ENCODE measurements at regions not wholly inside any gene's neighbourhood (a gene's known extent, or its start where the extent isn't known, plus 50 kb on each side); places are given as distances from the start of the nearest gene placed in this dataset.

DNA sequence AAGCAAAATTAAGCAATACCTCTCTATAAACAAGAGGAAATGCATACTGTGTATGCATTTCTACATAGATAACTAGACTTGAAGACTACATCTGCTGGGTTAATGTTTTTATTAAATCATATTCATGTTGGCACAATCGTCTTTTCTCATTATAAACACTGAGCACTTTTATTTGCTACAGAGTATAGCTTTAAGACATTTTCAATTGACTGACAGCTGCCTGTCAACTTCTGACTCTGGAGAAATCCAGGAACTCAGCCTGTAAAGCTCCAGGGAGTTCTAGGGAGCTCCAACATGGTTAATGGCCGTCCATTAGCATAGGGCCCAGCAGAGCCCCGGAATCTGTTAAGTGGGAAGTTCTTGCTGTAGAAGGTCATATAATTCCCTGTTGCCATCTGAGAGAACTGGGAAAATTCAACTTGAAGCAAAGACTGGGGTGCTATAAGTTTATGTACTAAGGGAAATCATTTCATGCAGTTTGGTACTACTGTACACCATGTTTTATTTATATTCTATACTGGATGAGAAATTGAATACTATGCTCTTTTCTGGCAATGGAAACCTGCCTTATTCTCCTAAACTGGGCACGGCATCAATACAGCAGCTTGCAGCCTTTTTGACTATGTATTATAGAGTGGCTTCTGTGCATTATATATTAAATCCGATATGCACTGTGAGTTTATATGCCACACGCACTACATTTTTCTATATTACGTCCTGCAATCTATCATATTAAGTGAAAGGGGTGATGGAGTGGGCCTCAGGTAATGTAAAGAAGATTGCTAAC lies 243.5 kb upstream of the ZNF521 start:
- TF ChIP-seq, protein P1, sequence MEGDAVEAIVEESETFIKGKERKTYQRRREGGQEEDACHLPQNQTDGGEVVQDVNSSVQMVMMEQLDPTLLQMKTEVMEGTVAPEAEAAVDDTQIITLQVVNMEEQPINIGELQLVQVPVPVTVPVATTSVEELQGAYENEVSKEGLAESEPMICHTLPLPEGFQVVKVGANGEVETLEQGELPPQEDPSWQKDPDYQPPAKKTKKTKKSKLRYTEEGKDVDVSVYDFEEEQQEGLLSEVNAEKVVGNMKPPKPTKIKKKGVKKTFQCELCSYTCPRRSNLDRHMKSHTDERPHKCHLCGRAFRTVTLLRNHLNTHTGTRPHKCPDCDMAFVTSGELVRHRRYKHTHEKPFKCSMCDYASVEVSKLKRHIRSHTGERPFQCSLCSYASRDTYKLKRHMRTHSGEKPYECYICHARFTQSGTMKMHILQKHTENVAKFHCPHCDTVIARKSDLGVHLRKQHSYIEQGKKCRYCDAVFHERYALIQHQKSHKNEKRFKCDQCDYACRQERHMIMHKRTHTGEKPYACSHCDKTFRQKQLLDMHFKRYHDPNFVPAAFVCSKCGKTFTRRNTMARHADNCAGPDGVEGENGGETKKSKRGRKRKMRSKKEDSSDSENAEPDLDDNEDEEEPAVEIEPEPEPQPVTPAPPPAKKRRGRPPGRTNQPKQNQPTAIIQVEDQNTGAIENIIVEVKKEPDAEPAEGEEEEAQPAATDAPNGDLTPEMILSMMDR (IDR thresholded peaks at IDR 0.05), result no peak
- no peak for DNase-seq
- H3K27me3 ChIP-seq, result no peaks in the 10 kb centered on the region
- intact Hi-C loops (cut with DNase I), result no loop called here
- H3K36me3 ChIP-seq, result no peaks in the 10 kb centered on the region
- H3K9ac ChIP-seq (ENCODE audit: low read depth in 2 of 2, low read length in 2 of 2), result no peak overlapping the region
- no peaks in the 10 kb centered on the region for H3K9me3 ChIP-seq
- no peak overlapping the region for H3K4me3 ChIP-seq
- no peak overlapping the region for H3K27ac ChIP-seq
- H3K4me1 ChIP-seq, result no peaks in the 10 kb centered on the region

- TF ChIP-seq, protein P1 (IDR thresholded peaks at IDR 0.05), result no peak
- Histone ChIP-seq H3K36me3 (no peaks in the 10 kb centered on the region), H3K27ac (no peak overlapping the region), H3K9ac (ENCODE audit: low read depth in 2 of 2, low read length in 2 of 2) (no peak overlapping the region), H3K27me3 (no peaks in the 10 kb centered on the region), H3K9me3 (no peaks in the 10 kb centered on the region), H3K4me3 (no peak overlapping the region), H3K4me1 (no peaks in the 10 kb centered on the region)
- DNase-seq, result no peak
- intact Hi-C loops (cut with DNase I), result no loop called here
Observed at GRCh38 chr18:25594351-25594750, 242.4 kb upstream of the ZNF521 start.

- intact Hi-C loops (cut with DNase I), result no loop called here
- Histone ChIP-seq H3K9me3 (no peaks in the 10 kb centered on the region), H3K27ac (no peak overlapping the region), H3K4me1 (no peaks in the 10 kb centered on the region), H3K27me3 (no peaks in the 10 kb centered on the region), H3K4me3 (no peak overlapping the region), H3K36me3 (no peaks in the 10 kb centered on the region), H3K9ac (ENCODE audit: low read depth in 2 of 2, low read length in 2 of 2) (no peak overlapping the region)
- no peak for DNase-seq
- TF ChIP-seq, protein P1 (IDR thresholded peaks at IDR 0.05), result no peak
Observed at GRCh38 chr18:25592804-25593360, 240.9 kb upstream of the ZNF521 start.

DNA sequence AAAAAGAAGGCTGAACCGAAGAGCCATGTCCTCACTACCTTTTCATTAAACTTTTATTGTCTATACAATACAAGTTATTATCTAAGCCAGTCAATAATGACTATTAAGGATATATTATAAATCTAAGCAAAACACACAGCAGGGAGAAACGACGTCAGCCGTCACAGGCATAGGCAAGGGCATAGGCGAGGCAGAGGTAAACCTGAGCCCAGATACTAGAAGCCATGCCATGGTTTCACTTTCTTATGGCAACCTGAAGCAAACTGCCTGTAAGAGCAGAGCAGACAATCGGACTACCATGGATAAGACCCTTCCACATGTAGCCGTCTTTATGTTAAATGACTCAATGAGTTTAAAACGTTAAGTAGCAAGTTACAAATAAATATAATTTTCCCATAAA lies 238.5 kb upstream of the ZNF521 start:
- Histone ChIP-seq H3K9me3 (no peaks in the 10 kb centered on the region), H3K36me3 (no peaks in the 10 kb centered on the region), H3K9ac (ENCODE audit: low read depth in 2 of 2, low read length in 2 of 2) (no peak overlapping the region), H3K4me3 (no peak overlapping the region), H3K27ac (no peak overlapping the region), H3K27me3 (no peaks in the 10 kb centered on the region), H3K4me1 (no peaks in the 10 kb centered on the region)
- no peak for DNase-seq
- TF ChIP-seq, protein P1 (IDR thresholded peaks at IDR 0.05), result no peak
- intact Hi-C loops (cut with DNase I), result no loop called here

GRCh38 chr18:25587545-25587944 lies 235.6 kb upstream of the ZNF521 start:
- Histone ChIP-seq H3K27ac (no peak overlapping the region), H3K9ac (ENCODE audit: low read depth in 2 of 2, low read length in 2 of 2) (no peak overlapping the region), H3K27me3 (no peaks in the 10 kb centered on the region), H3K9me3 (no peaks in the 10 kb centered on the region), H3K4me1 (no peaks in the 10 kb centered on the region), H3K36me3 (no peaks in the 10 kb centered on the region), H3K4me3 (no peak overlapping the region)
- no peak for DNase-seq
- intact Hi-C loops (cut with DNase I), result no loop called here
- TF ChIP-seq, protein P1 (IDR thresholded peaks at IDR 0.05), result no peak

All from colonic mucosa (tissue), 4 donors.